Endodermal cell (in vitro differentiated cells): ENCODE measurements at regions not wholly inside any gene's neighbourhood (a gene's known extent, or its start where the extent isn't known, plus 50 kb on each side); places are given as distances from the start of the nearest gene placed in this dataset.
A peak's percentile ranks its signal among the peaks of the same experiment; 100 is the strongest.

Experiments used
- DNase-seq: peaks from one replicate; pipeline ENCODE4 v3.0.0-alpha.2; 2017
- H3K27ac ChIP-seq: 2 replicates; pipeline ENCODE4 v1.5.1; 2013; ENCODE audit warnings: mild to moderate bottlenecking, low read depth, low read length, moderate library complexity
- H3K27me3 ChIP-seq: 2 replicates; pipeline ENCODE4 v1.6.1; 2013; ENCODE audit warnings: mild to moderate bottlenecking, low read length, moderate library complexity; ENCODE audit not compliant: insufficient read depth, control insufficient read depth, poor library complexity, severe bottlenecking
- H3K36me3 ChIP-seq: 2 replicates; pipeline ENCODE4 v1.7.0; 2013; ENCODE audit warnings: mild to moderate bottlenecking, low read length, moderate library complexity; ENCODE audit not compliant: control insufficient read depth, insufficient read depth
- H3K4me1 ChIP-seq: one replicate; pipeline ENCODE4 v1.7.0; 2013; ENCODE audit warnings: low read length; ENCODE audit not compliant: control insufficient read depth, insufficient read depth
- H3K4me3 ChIP-seq: 2 replicates; pipeline ENCODE4 v1.5.1; 2013; ENCODE audit warnings: mild to moderate bottlenecking, low read length, moderate library complexity
- H3K9ac ChIP-seq: 2 replicates; pipeline ENCODE4 v1.6.1; 2013; ENCODE audit warnings: mild to moderate bottlenecking, low read length, moderate library complexity; ENCODE audit not compliant: poor library complexity, severe bottlenecking; ENCODE audit errors: extremely low read depth
- H3K9me3 ChIP-seq: 2 replicates; pipeline ENCODE4 v1.6.1; 2013; ENCODE audit warnings: mild to moderate bottlenecking, low read length, moderate library complexity; ENCODE audit not compliant: control insufficient read depth
- H3K27ac Mint-ChIP-seq: 2 replicates; pipeline ENCODE4 v1.8.0; 2020; ENCODE audit warnings: mixed read lengths
- H3K27me3 Mint-ChIP-seq: 2 replicates; pipeline ENCODE4 v1.8.0; 2021; ENCODE audit warnings: mild to moderate bottlenecking, mixed read lengths; ENCODE audit not compliant: insufficient read depth
- H3K36me3 Mint-ChIP-seq: 2 replicates; pipeline ENCODE4 v1.8.0; 2020; ENCODE audit warnings: low read depth, mixed read lengths
- H3K4me1 Mint-ChIP-seq: 2 replicates; pipeline ENCODE4 v1.8.0; 2020; ENCODE audit warnings: mixed read lengths
- H3K4me3 Mint-ChIP-seq: 2 replicates; pipeline ENCODE4 v1.8.0; 2020; ENCODE audit warnings: mild to moderate bottlenecking, moderate library complexity, mixed read lengths
- H3K9me3 Mint-ChIP-seq: 2 replicates; pipeline ENCODE4 v1.8.0; 2020; ENCODE audit warnings: mild to moderate bottlenecking, mixed read lengths
- CTCF ChIP-seq: fragments of 200-600 bp; sonication (generic); conservative IDR thresholded peaks from 2 replicates; pipeline ENCODE4 v1.5.0; 2021; ENCODE audit warnings: antibody characterized with exemption, mild to moderate bottlenecking
- WGBS, 2 experiments: methylation state at CpG; one replicate each; pipeline versions ENCODE4 v1.1.5 to v1.1.7; 2013; ENCODE audit warnings: missing lambda C conversion rate in 2 of 2, mixed read lengths in 1 of 2; ENCODE audit not compliant: insufficient coverage in 1 of 2, insufficient read length in 1 of 2; 5-methylcytosine and 5-hydroxymethylcytosine counted together

GRCh38 chr5:27476356-27476988 lies 438.1 kb upstream of the CDH9 start:
- H3K9me3 Mint-ChIP-seq, result peaks cover 39% of the 10 kb centered on the region

GRCh38 chr5:27475063-27475462 lies 436.7 kb upstream of the CDH9 start:
- H3K4me1 ChIP-seq, result no peaks in the 10 kb centered on the region
- DNase-seq, result no peak
- TF ChIP-seq CTCF, result no peak
- no peaks in the 10 kb centered on the region for H3K4me1 Mint-ChIP-seq
- H3K27ac ChIP-seq, result no peak overlapping the region
- peaks cover 42% of the 10 kb centered on the region for H3K36me3 ChIP-seq
- H3K36me3 Mint-ChIP-seq, result peaks cover 46% of the 10 kb centered on the region
- H3K27me3 Mint-ChIP-seq, result no peaks in the 10 kb centered on the region
- H3K4me3 Mint-ChIP-seq, result peak overlapping the region; percentile 92
- H3K27ac Mint-ChIP-seq, result no peak overlapping the region
- H3K27me3 ChIP-seq, result no peaks in the 10 kb centered on the region
- 93 to 100% methylated on average over 1 of the region's 1 CpG for WGBS, 2 experiments
- H3K9ac ChIP-seq, result no peak overlapping the region
- H3K9me3 Mint-ChIP-seq, result peaks cover 39% of the 10 kb centered on the region
- H3K4me3 ChIP-seq, result peak overlapping the region; percentile 85
- H3K9me3 ChIP-seq, result peaks cover 38% of the 10 kb centered on the region

More at GRCh38 chr5:27476356-27476988, 438.1 kb upstream of the CDH9 start:
- Histone ChIP-seq H3K4me1 (no peaks in the 10 kb centered on the region), H3K4me3 (peak overlapping the region; percentile 85), H3K27me3 (no peaks in the 10 kb centered on the region), H3K36me3 (peaks cover 42% of the 10 kb centered on the region), H3K9ac (no peak overlapping the region), H3K9me3 (peaks cover 38% of the 10 kb centered on the region), H3K27ac (no peak overlapping the region)
- Mint-ChIP-seq H3K27me3 (no peaks in the 10 kb centered on the region), H3K4me1 (no peaks in the 10 kb centered on the region), H3K4me3 (no peak overlapping the region), H3K27ac (no peak overlapping the region), H3K36me3 (peaks cover 50% of the 10 kb centered on the region)
- DNase-seq, result no peak
- TF ChIP-seq CTCF, result no peak
- WGBS, 2 experiments, result 91 to 96% methylated on average over 2 of the region's 2 CpGs

GRCh38 chr5:27474395-27474794 lies 436.0 kb upstream of the CDH9 start:
- no peak overlapping the region for H3K27ac Mint-ChIP-seq
- H3K9me3 Mint-ChIP-seq, result peaks cover 39% of the 10 kb centered on the region
- DNase-seq, result no peak
- TF ChIP-seq CTCF, result no peak
- no peaks in the 10 kb centered on the region for H3K27me3 Mint-ChIP-seq
- Histone ChIP-seq H3K27me3 (no peaks in the 10 kb centered on the region), H3K4me1 (no peaks in the 10 kb centered on the region), H3K4me3 (peak overlapping the region; percentile 85), H3K9me3 (peaks cover 38% of the 10 kb centered on the region), H3K9ac (peak overlapping the region; percentile 88), H3K27ac (no peak overlapping the region), H3K36me3 (peaks cover 42% of the 10 kb centered on the region)
- peak overlapping the region; percentile 92 for H3K4me3 Mint-ChIP-seq
- H3K4me1 Mint-ChIP-seq, result no peaks in the 10 kb centered on the region
- H3K36me3 Mint-ChIP-seq, result peaks cover 42% of the 10 kb centered on the region
